ENCODE measurements at regions not wholly inside any gene's neighbourhood (a gene's known extent, or its start where the extent isn't known, plus 50 kb on each side); places are given as distances from the start of the nearest gene placed in this dataset.

DNA sequence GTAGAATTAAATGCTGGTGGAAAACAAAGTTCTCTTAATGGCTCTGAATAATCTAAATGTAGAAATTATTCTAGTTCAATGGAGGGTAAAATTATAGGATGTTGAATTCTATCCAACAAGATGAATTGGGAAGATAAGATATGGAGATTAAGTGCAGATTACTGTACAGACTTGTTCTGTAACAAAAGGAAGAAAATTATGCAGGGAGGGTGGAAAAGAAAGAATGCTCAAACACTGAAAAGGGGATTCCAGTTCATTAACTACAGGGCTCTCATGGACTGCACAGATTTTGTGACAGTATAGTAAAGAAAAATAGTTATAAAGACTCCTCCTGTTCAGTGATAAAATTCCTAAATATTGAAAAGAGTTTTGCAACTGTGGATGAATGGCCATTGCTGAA is 1794.0 kb upstream of the PCDH7 start:
- H3K36me3 ChIP-seq (ENCODE audit: low read depth), result no peaks in the 10 kb centered on the region
- no peaks in the 10 kb centered on the region for H3K9me3 ChIP-seq (ENCODE audit: insufficient read depth, low read depth)
- no peak overlapping the region for H3K4me2 ChIP-seq
- BruUV-seq (replicated peaks), result no TSS peak
- DNase-seq, result no peak
- no peaks in the 10 kb centered on the region for H3K9me2 ChIP-seq (ENCODE audit: insufficient read depth)
- no peak overlapping the region for H3K27ac ChIP-seq
- H3K79me2 ChIP-seq (ENCODE audit: low read depth), result no peaks in the 10 kb centered on the region
- no peaks in the 10 kb centered on the region for H3F3A ChIP-seq (ENCODE audit: insufficient read depth, low read depth)
- no peak overlapping the region for H2AFZ ChIP-seq
- CTCF ChIA-PET, result no interaction called here
- no peaks in the 10 kb centered on the region for H3K27me3 ChIP-seq (ENCODE audit: insufficient read depth, low read depth)
- intact Hi-C loops (cut with micrococcal nuclease; ENCODE audit: unreplicated experiment), result no loop called here
- POLR2A ChIA-PET (ENCODE audit: unreplicated experiment), result no interaction called here
- H4K20me1 ChIP-seq (ENCODE audit: insufficient read depth), result no peaks in the 10 kb centered on the region
- TF ChIP-seq CTCF (conservative IDR thresholded peaks at IDR 0.05) (no peak), EZH2 (IDR thresholded peaks at IDR 0.05; ENCODE audit: low read depth) (no peak)
- H3K4me1 ChIP-seq (replicated peaks; ENCODE audit: insufficient read depth), result no peaks in the 10 kb centered on the region
- no peak overlapping the region for H3K4me3 ChIP-seq

DNA sequence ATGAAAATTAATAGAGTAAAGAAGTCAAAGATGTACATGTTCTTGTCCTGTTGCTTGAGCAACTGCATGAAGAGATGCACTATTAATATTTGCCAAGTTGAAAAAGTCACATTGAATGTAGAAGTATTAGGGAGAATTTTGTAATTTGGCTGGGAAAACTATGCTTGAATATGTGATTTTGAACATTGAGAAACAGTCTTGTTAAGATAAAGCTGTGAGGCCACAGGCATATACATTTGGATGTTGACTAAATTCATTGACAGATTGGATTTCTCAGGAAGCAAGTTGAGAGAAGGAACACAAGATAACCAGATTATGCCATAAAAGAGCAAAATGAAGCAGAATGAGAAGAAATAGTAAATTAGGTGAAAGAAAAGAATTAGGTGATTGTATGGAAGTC is 1777.5 kb upstream of the PCDH7 start:
- H3K27ac ChIP-seq, result no peak overlapping the region
- H3K36me3 ChIP-seq (ENCODE audit: low read depth), result no peaks in the 10 kb centered on the region
- H3K4me2 ChIP-seq, result no peak overlapping the region
- no peaks in the 10 kb centered on the region for H3K79me2 ChIP-seq (ENCODE audit: low read depth)
- no peaks in the 10 kb centered on the region for H3K27me3 ChIP-seq (ENCODE audit: insufficient read depth, low read depth)
- CTCF ChIA-PET, result no interaction called here
- H2AFZ ChIP-seq, result no peak overlapping the region
- intact Hi-C loops (cut with micrococcal nuclease; ENCODE audit: unreplicated experiment), result no loop called here
- no peaks in the 10 kb centered on the region; the same call in 1 of the 2 replicates for H3K9me2 ChIP-seq (ENCODE audit: insufficient read depth)
- no peaks in the 10 kb centered on the region for H4K20me1 ChIP-seq (ENCODE audit: insufficient read depth)
- DNase-seq, result no peak
- TF ChIP-seq EZH2 (IDR thresholded peaks at IDR 0.05; ENCODE audit: low read depth) (no peak), CTCF (conservative IDR thresholded peaks at IDR 0.05) (no peak)
- no peaks in the 10 kb centered on the region for H3K9me3 ChIP-seq (ENCODE audit: insufficient read depth, low read depth)
- H3K4me3 ChIP-seq, result no peak overlapping the region
- H3K4me1 ChIP-seq (replicated peaks; ENCODE audit: insufficient read depth), result no peaks in the 10 kb centered on the region
- no TSS peak for BruUV-seq (replicated peaks)
- H3F3A ChIP-seq (ENCODE audit: insufficient read depth, low read depth), result no peaks in the 10 kb centered on the region
- POLR2A ChIA-PET (ENCODE audit: unreplicated experiment), result no interaction called here

- DNase-seq, result no peak
- Histone ChIP-seq H3K36me3 (ENCODE audit: low read depth) (no peaks in the 10 kb centered on the region), H3K4me2 (no peak overlapping the region), H3K4me1 (replicated peaks; ENCODE audit: insufficient read depth) (no peaks in the 10 kb centered on the region), H2AFZ (no peak overlapping the region), H3F3A (ENCODE audit: insufficient read depth, low read depth) (no peaks in the 10 kb centered on the region), H3K27me3 (ENCODE audit: insufficient read depth, low read depth) (no peaks in the 10 kb centered on the region), H3K9me2 (ENCODE audit: insufficient read depth) (no peaks in the 10 kb centered on the region), H3K4me3 (no peak overlapping the region), H3K27ac (no peak overlapping the region), H4K20me1 (ENCODE audit: insufficient read depth) (no peaks in the 10 kb centered on the region), H3K9me3 (ENCODE audit: insufficient read depth, low read depth) (no peaks in the 10 kb centered on the region), H3K79me2 (ENCODE audit: low read depth) (no peaks in the 10 kb centered on the region)
- intact Hi-C loops (cut with micrococcal nuclease; ENCODE audit: unreplicated experiment), result no loop called here
- POLR2A ChIA-PET (ENCODE audit: unreplicated experiment), result no interaction called here
- TF ChIP-seq CTCF (conservative IDR thresholded peaks at IDR 0.05) (no peak), EZH2 (IDR thresholded peaks at IDR 0.05; ENCODE audit: low read depth) (no peak)
- CTCF ChIA-PET, result interaction anchor here (0.6 kb wide), 1 partner anchor 91 kb away, joined by 5 read pairs; no protein-coding TSS in a partner anchor
- BruUV-seq (replicated peaks), result no TSS peak
Observed at GRCh38 chr4:28947374-28947773, 1772.8 kb upstream of the PCDH7 start.
